ENCODE measurements at regions not wholly inside any gene's neighbourhood (a gene's known extent, or its start where the extent isn't known, plus 50 kb on each side); places are given as distances from the start of the nearest gene placed in this dataset.

DNA sequence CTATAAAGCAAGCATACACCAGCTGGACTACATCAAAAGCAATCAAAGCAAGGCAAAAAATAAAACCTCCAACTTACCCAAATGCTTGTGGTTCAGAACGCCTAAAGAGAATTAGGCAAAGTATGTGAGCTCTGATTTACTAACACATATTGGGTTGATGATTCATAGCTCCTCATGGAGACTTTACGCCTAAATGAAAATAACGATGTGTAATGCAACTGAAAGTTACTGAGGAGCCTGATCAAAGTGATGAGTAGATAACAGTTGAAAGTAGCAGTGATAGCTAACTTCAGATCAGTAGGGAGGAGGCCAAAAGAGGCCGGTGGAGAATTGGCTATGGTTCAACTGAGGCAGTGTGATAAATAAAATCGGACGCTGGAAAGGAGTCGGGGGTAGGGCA lies 85.0 kb downstream of the MPP7 start:
- TF ChIP-seq OSR2 (tag by site-specific recombination; IDR thresholded peaks at IDR 0.05) (peak; percentile 34; the same call in 1 of the 2 replicates), ZNF707 (tag by site-specific recombination; IDR thresholded peaks at IDR 0.05) (no peak), ZNF600 (tag by site-specific recombination; IDR thresholded peaks at IDR 0.05) (peak; percentile 24; the same call in 1 of the 2 replicates), ZNF776 (tag by site-specific recombination; IDR thresholded peaks at IDR 0.05; ENCODE audit: borderline replicate concordance) (no peak)
- TF ChIP-seq, protein P1, sequence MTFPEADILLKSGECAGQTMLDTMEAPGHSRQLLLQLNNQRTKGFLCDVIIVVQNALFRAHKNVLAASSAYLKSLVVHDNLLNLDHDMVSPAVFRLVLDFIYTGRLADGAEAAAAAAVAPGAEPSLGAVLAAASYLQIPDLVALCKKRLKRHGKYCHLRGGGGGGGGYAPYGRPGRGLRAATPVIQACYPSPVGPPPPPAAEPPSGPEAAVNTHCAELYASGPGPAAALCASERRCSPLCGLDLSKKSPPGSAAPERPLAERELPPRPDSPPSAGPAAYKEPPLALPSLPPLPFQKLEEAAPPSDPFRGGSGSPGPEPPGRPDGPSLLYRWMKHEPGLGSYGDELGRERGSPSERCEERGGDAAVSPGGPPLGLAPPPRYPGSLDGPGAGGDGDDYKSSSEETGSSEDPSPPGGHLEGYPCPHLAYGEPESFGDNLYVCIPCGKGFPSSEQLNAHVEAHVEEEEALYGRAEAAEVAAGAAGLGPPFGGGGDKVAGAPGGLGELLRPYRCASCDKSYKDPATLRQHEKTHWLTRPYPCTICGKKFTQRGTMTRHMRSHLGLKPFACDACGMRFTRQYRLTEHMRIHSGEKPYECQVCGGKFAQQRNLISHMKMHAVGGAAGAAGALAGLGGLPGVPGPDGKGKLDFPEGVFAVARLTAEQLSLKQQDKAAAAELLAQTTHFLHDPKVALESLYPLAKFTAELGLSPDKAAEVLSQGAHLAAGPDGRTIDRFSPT (tag by site-specific recombination; IDR thresholded peaks at IDR 0.05), result peak; percentile 50; the same call in 1 of the 2 replicates
- no peaks in the 10 kb centered on the region for H3K36me3 ChIP-seq (ENCODE audit: control insufficient read depth in 2 of 2, insufficient read depth in 1 of 2, low read length in 2 of 2)
- H3K27ac ChIP-seq (ENCODE audit: extremely low read depth, low read depth, low read length), result no peak overlapping the region
- ChIA-PET POLR2A (no interaction called here), CTCF (interaction anchor here (0.8 to 1.0 kb wide), 2 partner anchors 9 to 24 kb away, joined by 3 to 4 read pairs; no protein-coding TSS in a partner anchor)
- peaks cover 17% of the 10 kb centered on the region for H3K4me1 ChIP-seq (ENCODE audit: control insufficient read depth, insufficient read depth, low read length)
- no peak overlapping the region for H3K4me3 ChIP-seq (ENCODE audit: low read depth, low read length)
- no peaks in the 10 kb centered on the region for H3K9me3 ChIP-seq (ENCODE audit: control insufficient read depth, insufficient read depth, low read depth, low read length)

DNA sequence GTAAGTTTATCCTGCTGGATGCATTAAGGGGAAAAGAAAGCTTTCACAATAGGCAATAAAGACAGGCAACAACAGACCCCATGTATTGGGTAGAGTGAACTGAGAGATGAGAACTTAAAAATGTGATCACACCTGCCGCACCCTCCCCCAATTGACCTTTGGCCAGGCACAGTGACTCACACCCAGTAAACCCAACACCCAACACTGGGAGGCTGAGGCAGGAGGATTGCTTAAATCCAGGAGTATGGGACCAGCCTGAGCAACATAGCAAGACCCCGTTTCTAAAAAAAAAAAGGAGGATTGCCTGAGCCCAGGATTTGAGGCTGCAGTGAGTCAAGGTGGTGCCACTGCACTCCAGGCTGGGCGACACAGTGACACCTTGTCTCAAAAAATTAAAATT lies 86.9 kb downstream of the MPP7 start:
- Histone ChIP-seq H3K4me3 (ENCODE audit: low read depth, low read length) (no peak overlapping the region), H3K27ac (ENCODE audit: extremely low read depth, low read depth, low read length) (no peak overlapping the region), H3K9me3 (ENCODE audit: control insufficient read depth, insufficient read depth, low read depth, low read length) (no peaks in the 10 kb centered on the region), H3K36me3 (ENCODE audit: control insufficient read depth in 2 of 2, insufficient read depth in 1 of 2, low read length in 2 of 2) (no peaks in the 10 kb centered on the region), H3K4me1 (ENCODE audit: control insufficient read depth, insufficient read depth, low read length) (peaks cover 13% of the 10 kb centered on the region)
- TF ChIP-seq, protein P2, sequence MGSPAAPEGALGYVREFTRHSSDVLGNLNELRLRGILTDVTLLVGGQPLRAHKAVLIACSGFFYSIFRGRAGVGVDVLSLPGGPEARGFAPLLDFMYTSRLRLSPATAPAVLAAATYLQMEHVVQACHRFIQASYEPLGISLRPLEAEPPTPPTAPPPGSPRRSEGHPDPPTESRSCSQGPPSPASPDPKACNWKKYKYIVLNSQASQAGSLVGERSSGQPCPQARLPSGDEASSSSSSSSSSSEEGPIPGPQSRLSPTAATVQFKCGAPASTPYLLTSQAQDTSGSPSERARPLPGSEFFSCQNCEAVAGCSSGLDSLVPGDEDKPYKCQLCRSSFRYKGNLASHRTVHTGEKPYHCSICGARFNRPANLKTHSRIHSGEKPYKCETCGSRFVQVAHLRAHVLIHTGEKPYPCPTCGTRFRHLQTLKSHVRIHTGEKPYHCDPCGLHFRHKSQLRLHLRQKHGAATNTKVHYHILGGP (tag by site-specific recombination; IDR thresholded peaks at IDR 0.05), result no peak
- TF ChIP-seq ZNF223 (tag by site-specific recombination; IDR thresholded peaks at IDR 0.05), result no peak
- TF ChIP-seq, protein P3, sequence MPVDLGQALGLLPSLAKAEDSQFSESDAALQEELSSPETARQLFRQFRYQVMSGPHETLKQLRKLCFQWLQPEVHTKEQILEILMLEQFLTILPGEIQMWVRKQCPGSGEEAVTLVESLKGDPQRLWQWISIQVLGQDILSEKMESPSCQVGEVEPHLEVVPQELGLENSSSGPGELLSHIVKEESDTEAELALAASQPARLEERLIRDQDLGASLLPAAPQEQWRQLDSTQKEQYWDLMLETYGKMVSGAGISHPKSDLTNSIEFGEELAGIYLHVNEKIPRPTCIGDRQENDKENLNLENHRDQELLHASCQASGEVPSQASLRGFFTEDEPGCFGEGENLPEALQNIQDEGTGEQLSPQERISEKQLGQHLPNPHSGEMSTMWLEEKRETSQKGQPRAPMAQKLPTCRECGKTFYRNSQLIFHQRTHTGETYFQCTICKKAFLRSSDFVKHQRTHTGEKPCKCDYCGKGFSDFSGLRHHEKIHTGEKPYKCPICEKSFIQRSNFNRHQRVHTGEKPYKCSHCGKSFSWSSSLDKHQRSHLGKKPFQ (tag by site-specific recombination; IDR thresholded peaks at IDR 0.05), result 0 out of 2 replicates have a peak, but pooled peaks have one; percentile 43
- POLR2A ChIA-PET, result no interaction called here
- CTCF ChIA-PET, result interaction anchor here (1.3 kb wide), 1 partner anchor 178 kb away, joined by 6 read pairs; no protein-coding TSS in a partner anchor

DNA sequence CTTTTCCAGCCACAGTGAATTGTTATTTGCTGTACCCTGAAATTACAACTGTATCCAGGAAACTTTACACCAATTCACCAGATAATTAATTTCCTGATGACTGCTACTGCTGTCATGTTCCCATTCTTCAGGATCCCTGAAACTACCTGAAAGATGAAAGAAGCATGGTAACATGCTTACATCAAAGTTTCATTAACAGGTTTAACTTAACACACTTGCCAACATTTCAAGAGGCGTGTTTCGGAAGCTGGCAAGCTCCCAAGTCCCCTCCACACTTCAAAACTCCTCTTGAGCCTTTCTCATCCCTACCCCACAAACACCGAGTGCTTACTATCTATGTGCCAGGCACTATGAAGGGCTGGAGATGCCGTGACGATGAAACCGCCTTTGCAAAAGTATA lies 88.6 kb downstream of the MPP7 start:
- no peaks in the 10 kb centered on the region; the same call in 1 of the 2 replicates for H3K4me1 ChIP-seq (ENCODE audit: control insufficient read depth, insufficient read depth, low read length)
- ChIA-PET POLR2A (no interaction called here), CTCF (no interaction called here)
- no peak overlapping the region for H3K27ac ChIP-seq (ENCODE audit: extremely low read depth, low read depth, low read length)
- H3K36me3 ChIP-seq (ENCODE audit: control insufficient read depth in 2 of 2, insufficient read depth in 1 of 2, low read length in 2 of 2), result no peaks in the 10 kb centered on the region
- TF ChIP-seq ZBTB21 (tag by site-specific recombination; IDR thresholded peaks at IDR 0.05) (no peak), SP3 (tag by site-specific recombination; IDR thresholded peaks at IDR 0.05) (no peak), SCRT2 (tag by site-specific recombination; IDR thresholded peaks at IDR 0.05) (no peak), ZNF707 (tag by site-specific recombination; IDR thresholded peaks at IDR 0.05) (no peak), ZNF621 (tag by site-specific recombination; IDR thresholded peaks at IDR 0.05) (no peak), ZNF571 (tag by site-specific recombination; IDR thresholded peaks at IDR 0.05) (no peak)
- TF ChIP-seq, protein P4, sequence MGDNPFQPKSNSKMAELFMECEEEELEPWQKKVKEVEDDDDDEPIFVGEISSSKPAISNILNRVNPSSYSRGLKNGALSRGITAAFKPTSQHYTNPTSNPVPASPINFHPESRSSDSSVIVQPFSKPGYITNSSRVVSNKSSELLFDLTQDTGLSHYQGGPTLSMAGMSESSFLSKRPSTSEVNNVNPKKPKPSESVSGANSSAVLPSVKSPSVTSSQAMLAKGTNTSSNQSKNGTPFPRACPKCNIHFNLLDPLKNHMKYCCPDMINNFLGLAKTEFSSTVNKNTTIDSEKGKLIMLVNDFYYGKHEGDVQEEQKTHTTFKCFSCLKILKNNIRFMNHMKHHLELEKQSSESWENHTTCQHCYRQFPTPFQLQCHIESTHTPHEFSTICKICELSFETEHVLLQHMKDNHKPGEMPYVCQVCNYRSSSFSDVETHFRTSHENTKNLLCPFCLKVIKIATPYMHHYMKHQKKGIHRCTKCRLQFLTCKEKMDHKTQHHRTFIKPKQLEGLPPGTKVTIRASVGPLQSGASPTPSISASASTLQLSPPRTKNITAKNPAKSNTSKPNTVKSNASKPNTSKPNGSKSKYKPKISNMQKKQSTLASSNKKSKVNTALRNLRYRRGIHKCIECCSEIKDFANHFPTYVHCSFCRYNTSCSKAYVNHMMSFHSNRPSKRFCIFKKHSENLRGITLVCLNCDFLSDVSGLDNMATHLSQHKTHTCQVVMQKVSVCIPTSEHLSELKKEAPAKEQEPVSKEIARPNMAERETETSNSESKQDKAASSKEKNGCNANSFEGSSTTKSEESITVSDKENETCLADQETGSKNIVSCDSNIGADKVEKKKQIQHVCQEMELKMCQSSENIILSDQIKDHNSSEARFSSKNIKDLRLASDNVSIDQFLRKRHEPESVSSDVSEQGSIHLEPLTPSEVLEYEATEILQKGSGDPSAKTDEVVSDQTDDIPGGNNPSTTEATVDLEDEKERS (tag by site-specific recombination; IDR thresholded peaks at IDR 0.05), result no peak
- TF ChIP-seq, protein P5, sequence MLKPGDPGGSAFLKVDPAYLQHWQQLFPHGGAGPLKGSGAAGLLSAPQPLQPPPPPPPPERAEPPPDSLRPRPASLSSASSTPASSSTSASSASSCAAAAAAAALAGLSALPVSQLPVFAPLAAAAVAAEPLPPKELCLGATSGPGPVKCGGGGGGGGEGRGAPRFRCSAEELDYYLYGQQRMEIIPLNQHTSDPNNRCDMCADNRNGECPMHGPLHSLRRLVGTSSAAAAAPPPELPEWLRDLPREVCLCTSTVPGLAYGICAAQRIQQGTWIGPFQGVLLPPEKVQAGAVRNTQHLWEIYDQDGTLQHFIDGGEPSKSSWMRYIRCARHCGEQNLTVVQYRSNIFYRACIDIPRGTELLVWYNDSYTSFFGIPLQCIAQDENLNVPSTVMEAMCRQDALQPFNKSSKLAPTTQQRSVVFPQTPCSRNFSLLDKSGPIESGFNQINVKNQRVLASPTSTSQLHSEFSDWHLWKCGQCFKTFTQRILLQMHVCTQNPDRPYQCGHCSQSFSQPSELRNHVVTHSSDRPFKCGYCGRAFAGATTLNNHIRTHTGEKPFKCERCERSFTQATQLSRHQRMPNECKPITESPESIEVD (tag by site-specific recombination; IDR thresholded peaks at IDR 0.05), result no peak
- H3K9me3 ChIP-seq (ENCODE audit: control insufficient read depth, insufficient read depth, low read depth, low read length), result no peaks in the 10 kb centered on the region
- no peak overlapping the region for H3K4me3 ChIP-seq (ENCODE audit: low read depth, low read length)
